GM23248 (cell line): ENCODE measurements at regions not wholly inside any gene's neighbourhood (a gene's known extent, or its start where the extent isn't known, plus 50 kb on each side); places are given as distances from the start of the nearest gene placed in this dataset.
A peak's percentile ranks its signal among the peaks of the same experiment; 100 is the strongest.

Source experiments
- DNase-seq: peaks from one replicate; pipeline ENCODE4 v3.0.0-alpha.2; 2015
- H2AFZ ChIP-seq: fragments of 200-600 bp; sonication (generic); 2 replicates; pipeline ENCODE4 v1.6.1; 2016; ENCODE audit warnings: antibody characterized with exemption
- H3F3A ChIP-seq: fragments of 200-600 bp; sonication (generic); 2 replicates; pipeline ENCODE4 v1.6.1; 2016; ENCODE audit warnings: mild to moderate bottlenecking, antibody characterized with exemption, mixed run types; ENCODE audit not compliant: insufficient read depth
- H3K27ac ChIP-seq: fragments of 200-600 bp; sonication (generic); 2 replicates; pipeline ENCODE4 v1.5.1; 2016; ENCODE audit warnings: mild to moderate bottlenecking
- H3K27me3 ChIP-seq: fragments of 200-600 bp; sonication (generic); replicated peaks from 2 replicates; pipeline ENCODE4 v1.6.1; 2016; ENCODE audit warnings: mild to moderate bottlenecking; ENCODE audit not compliant: insufficient read depth
- H3K36me3 ChIP-seq: fragments of 200-600 bp; sonication (generic); 2 replicates; pipeline ENCODE4 v1.6.1; 2016; ENCODE audit warnings: low read depth, mild to moderate bottlenecking
- H3K4me1 ChIP-seq: fragments of 200-600 bp; sonication (generic); 2 replicates; pipeline ENCODE4 v1.6.1; 2016; ENCODE audit warnings: mild to moderate bottlenecking; ENCODE audit not compliant: insufficient read depth
- H3K4me2 ChIP-seq: fragments of 200-600 bp; sonication (generic); one replicate; pipeline ENCODE4 v1.6.1; 2016; ENCODE audit warnings: mild to moderate bottlenecking; ENCODE audit not compliant: unreplicated experiment
- H3K4me3 ChIP-seq: fragments of 200-600 bp; sonication (generic); 2 replicates; pipeline ENCODE4 v1.5.1; 2016; ENCODE audit warnings: mild to moderate bottlenecking
- H3K79me2 ChIP-seq: fragments of 200-600 bp; sonication (generic); 2 replicates; pipeline ENCODE4 v1.6.1; 2016; ENCODE audit warnings: mild to moderate bottlenecking; ENCODE audit not compliant: insufficient read depth
- H3K9ac ChIP-seq: fragments of 200-600 bp; sonication (generic); 2 replicates; pipeline ENCODE4 v1.6.1; 2016; ENCODE audit warnings: mild to moderate bottlenecking
- H3K9me2 ChIP-seq: fragments of 200-600 bp; sonication (generic); 2 replicates; pipeline ENCODE4 v1.6.1; 2016; ENCODE audit warnings: mixed run types, mild to moderate bottlenecking, moderate library complexity; ENCODE audit not compliant: insufficient read depth
- H3K9me3 ChIP-seq: fragments of 200-600 bp; sonication (generic); one replicate; pipeline ENCODE4 v1.6.1; 2017; ENCODE audit warnings: low read depth
- H4K20me1 ChIP-seq: fragments of 200-600 bp; sonication (generic); 2 replicates; pipeline ENCODE4 v1.6.0; 2016; ENCODE audit not compliant: insufficient read depth
- EZH2 ChIP-seq: fragments of 200-600 bp; sonication (generic); IDR thresholded peaks from 2 replicates; pipeline ENCODE4 v1.6.1; 2018; ENCODE audit warnings: antibody characterized with exemption, mild to moderate bottlenecking; ENCODE audit not compliant: insufficient read depth, poor library complexity, severe bottlenecking
- EZH2phosphoT487 ChIP-seq: fragments of 200-600 bp; sonication (generic); IDR thresholded peaks from 2 replicates; pipeline ENCODE4 v1.6.1; 2018; ENCODE audit warnings: antibody characterized with exemption, moderate library complexity, mild to moderate bottlenecking, low read depth; ENCODE audit not compliant: insufficient read depth
- WGBS, 2 experiments: methylation state at CpG; one replicate each; pipeline ENCODE4 v1.1.6; 2015 to 2017; ENCODE audit warnings: low lambda C conversion rate in 2 of 2, low coverage in 1 of 2; ENCODE audit errors: missing lambda C conversion rate in 2 of 2; 5-methylcytosine and 5-hydroxymethylcytosine counted together
- in situ Hi-C: fragments of 300-500 bp; cut with MboI; formaldehyde crosslinking; loops from 2 replicates; pipeline ENCODE4 v1.15.0; 2020

GRCh38 chr2:146632707-146633106, 1212.1 kb upstream of the ACVR2A start:
- H3K27ac ChIP-seq: no peak overlapping the region
- no peak overlapping the region for H2AFZ ChIP-seq
- H3K9me2 ChIP-seq: no peaks in the 10 kb centered on the region; the same call in 1 of the 2 replicates
- no peaks in the 10 kb centered on the region for H4K20me1 ChIP-seq
- no peak overlapping the region for H3K4me2 ChIP-seq
- H3K4me3 ChIP-seq: no peak overlapping the region
- no peaks in the 10 kb centered on the region for H3K36me3 ChIP-seq
- 91 to 98% methylated on average over 4 of the region's 4 CpGs for WGBS, 2 experiments
- no peaks in the 10 kb centered on the region for H3K9me3 ChIP-seq
- TF ChIP-seq EZH2 (no peak), EZH2phosphoT487 (no peak)
- H3K79me2 ChIP-seq: no peaks in the 10 kb centered on the region
- no peaks in the 10 kb centered on the region for H3K27me3 ChIP-seq
- in situ Hi-C loops: no loop called here
- no peak overlapping the region for H3K9ac ChIP-seq
- DNase-seq: no peak
- peaks cover 14% of the 10 kb centered on the region for H3F3A ChIP-seq
- H3K4me1 ChIP-seq: peaks cover 26% of the 10 kb centered on the region

DNA sequence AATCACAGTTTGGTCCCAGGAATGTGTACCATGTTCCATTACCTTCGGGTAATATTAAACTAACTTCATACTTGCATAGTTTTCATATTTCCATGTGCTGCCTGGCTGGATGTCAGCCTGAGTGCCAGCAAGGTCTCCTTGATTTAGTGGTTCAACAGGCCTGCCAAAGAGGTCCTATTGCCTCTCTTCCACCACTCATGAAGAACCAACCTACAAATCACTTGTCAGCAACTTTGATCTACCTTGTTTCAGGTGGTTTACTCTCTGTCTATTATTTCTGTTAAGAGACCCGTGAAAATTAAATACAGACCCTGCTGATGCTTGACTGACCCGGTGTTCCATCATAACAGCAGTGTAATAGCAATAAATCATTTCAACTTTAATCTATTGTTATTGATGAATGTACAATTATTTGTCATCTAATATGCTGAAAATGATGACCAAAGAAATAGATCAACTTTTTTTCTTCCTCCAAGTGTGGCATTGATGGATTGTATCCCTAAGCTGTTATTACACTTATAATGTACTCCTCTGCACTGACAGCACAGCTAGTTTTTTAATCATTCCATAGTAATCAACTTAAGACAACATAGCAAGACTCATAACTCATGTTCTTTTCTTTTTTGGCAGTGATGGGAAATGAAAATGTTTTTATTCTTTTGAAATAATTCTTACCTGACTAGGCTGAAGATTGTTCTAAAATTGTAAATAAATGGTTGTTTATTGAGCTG, 1220.2 kb upstream of the ACVR2A start:
- no peaks in the 10 kb centered on the region for H3K9me3 ChIP-seq
- H4K20me1 ChIP-seq: no peaks in the 10 kb centered on the region
- DNase-seq: no peak

GRCh38 chr2:146623771-146624170, 1221.1 kb upstream of the ACVR2A start:
- peak; percentile 59 for DNase-seq
- 66% methylated on average over 3 of the region's 3 CpGs for WGBS, 2 experiments
- no peak overlapping the region for H3K9ac ChIP-seq

More for the DNA sequence above, 1220.2 kb upstream of the ACVR2A start:
- H3K27ac ChIP-seq: peak overlapping the region; percentile 31; the same call in 1 of the 2 replicates
- H3K27me3 ChIP-seq: no peaks in the 10 kb centered on the region
- no peaks in the 10 kb centered on the region for H3F3A ChIP-seq
- 0 out of 2 replicates have a peak overlapping the region, but pooled peaks have one; percentile 1 for H2AFZ ChIP-seq
- peaks cover 10% of the 10 kb centered on the region; the same call in 1 of the 2 replicates for H3K4me1 ChIP-seq
- H3K9me2 ChIP-seq: no peaks in the 10 kb centered on the region; the same call in 1 of the 2 replicates
- H3K4me2 ChIP-seq: peak overlapping the region; percentile 4
- no peak overlapping the region for H3K9ac ChIP-seq
- no peak for TF ChIP-seq EZH2phosphoT487
- no peak for TF ChIP-seq EZH2
- H3K79me2 ChIP-seq: no peaks in the 10 kb centered on the region
- WGBS, 2 experiments: 24 to 29% methylated on average over 3 of the region's 3 CpGs
- no peaks in the 10 kb centered on the region for H3K36me3 ChIP-seq
- in situ Hi-C loops: no loop called here
- H3K4me3 ChIP-seq: no peak overlapping the region

DNA sequence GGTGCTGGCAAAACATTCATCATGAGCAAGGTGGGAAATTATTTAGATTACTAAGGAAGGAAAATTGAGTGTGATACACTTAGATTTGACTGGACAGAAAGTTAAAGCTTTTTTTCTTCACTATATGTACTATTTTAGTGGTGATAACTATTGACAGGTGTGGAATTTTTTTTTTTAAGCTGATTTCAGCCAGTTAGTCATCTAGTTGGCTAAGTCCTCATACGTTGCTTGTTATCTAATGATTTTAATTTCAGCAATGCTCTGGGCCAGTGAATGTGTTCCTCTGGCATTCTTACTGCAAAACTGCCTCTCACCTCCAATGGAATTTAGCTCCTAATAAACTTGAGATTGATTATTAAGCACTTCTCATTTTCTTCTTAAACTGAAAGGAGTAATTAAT, 1223.2 kb upstream of the ACVR2A start:
- DNase-seq: no peak
- Histone ChIP-seq H3F3A (no peaks in the 10 kb centered on the region), H3K4me1 (peaks cover 10% of the 10 kb centered on the region; the same call in 1 of the 2 replicates), H3K36me3 (no peaks in the 10 kb centered on the region), H3K4me3 (no peak overlapping the region), H3K27me3 (no peaks in the 10 kb centered on the region), H3K9ac (no peak overlapping the region), H3K9me2 (no peaks in the 10 kb centered on the region; the same call in 1 of the 2 replicates), H3K4me2 (no peak overlapping the region), H3K9me3 (no peaks in the 10 kb centered on the region), H4K20me1 (no peaks in the 10 kb centered on the region), H3K79me2 (no peaks in the 10 kb centered on the region), H2AFZ (no peak overlapping the region), H3K27ac (no peak overlapping the region)
- 40 to 60% methylated on average over 1 of the region's 1 CpG for WGBS, 2 experiments
- TF ChIP-seq EZH2phosphoT487: no peak
- TF ChIP-seq EZH2: no peak
- in situ Hi-C loops: no loop called here

More at GRCh38 chr2:146623771-146624170, 1221.1 kb upstream of the ACVR2A start:
- Histone ChIP-seq H3K79me2 (no peaks in the 10 kb centered on the region), H2AFZ (0 out of 2 replicates have a peak overlapping the region, but pooled peaks have one; percentile 1), H3F3A (no peaks in the 10 kb centered on the region), H3K36me3 (no peaks in the 10 kb centered on the region), H3K9me3 (no peaks in the 10 kb centered on the region), H4K20me1 (no peaks in the 10 kb centered on the region), H3K27ac (peak overlapping the region; percentile 31), H3K4me1 (peaks cover 10% of the 10 kb centered on the region; the same call in 1 of the 2 replicates), H3K9me2 (no peaks in the 10 kb centered on the region; the same call in 1 of the 2 replicates), H3K27me3 (no peaks in the 10 kb centered on the region), H3K4me2 (peak overlapping the region; percentile 4), H3K4me3 (no peak overlapping the region)
- no peak for TF ChIP-seq EZH2
- TF ChIP-seq EZH2phosphoT487: no peak
- in situ Hi-C loops: no loop called here
